CD4-positive, alpha-beta T cell treated with Interleukin-15 for 4 hours (primary cell): ENCODE measurements at regions not wholly inside any gene's neighbourhood (a gene's known extent, or its start where the extent isn't known, plus 50 kb on each side); places are given as distances from the start of the nearest gene placed in this dataset.

Source experiments
- DNase-seq: peaks from one replicate; pipeline ENCODE4 v3.0.0-alpha.2; 2020; ENCODE audit warnings: low spot score

DNA sequence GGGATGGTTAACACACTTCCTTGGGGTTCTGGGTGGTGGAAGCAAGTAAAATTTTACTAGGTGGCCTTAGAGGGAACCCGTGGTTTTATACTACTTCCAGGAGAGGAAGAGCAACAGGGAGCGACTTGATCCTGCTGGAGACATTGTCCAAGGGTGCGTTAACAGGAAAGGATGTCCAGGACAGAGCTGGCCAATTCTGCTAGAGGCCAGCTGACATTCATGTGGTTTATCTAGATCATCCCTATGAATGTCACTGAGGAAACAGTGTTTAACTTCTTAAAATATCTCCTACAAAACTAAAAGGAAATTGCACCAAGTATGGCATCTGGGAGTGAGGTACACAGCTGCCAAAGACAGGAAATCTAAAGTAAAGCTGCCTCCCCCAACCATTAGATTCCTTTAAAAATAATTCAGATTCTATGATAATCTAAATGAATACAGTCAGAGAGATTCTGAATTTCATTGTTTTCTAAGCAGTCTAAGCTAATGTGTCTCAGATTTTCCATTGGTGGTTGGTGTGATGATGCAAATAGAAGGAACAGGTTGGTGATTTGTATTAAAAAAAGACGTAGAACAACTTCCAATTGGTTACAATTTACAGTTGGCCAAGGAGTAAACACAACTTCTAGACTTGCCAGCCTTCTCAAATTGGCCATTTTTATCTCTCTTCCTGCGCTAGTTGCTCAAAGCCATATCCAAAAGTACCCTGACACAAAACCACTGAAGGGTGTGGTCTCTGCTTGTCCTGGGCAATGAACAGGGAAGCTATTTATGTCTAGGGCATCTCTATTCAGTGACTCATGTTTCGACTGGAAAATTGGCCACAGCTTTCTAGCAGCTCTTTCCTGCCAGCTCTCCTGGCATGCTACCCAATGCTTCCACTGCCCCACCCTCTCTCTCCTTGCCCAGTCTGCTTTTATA, 574.7 kb upstream of the MEF2C start:
- no peak for DNase-seq

DNA sequence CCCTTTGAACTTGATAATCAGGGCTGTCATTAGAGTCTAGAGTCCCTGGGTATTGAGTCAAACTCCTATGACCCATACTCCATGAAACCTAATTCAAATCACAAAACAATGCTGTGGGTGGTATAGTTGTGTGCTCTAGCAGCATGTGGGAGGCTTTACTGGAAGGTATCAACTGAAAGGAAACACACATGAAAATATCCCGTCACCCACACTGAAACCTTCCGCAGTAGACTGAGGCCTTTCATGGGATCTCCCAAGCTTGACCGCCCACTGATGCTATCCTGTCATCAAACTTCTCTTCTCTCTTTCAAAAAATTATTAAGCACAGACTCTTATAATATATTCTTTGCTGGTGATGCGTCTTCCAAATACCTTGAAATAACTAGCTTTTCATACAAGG, 569.1 kb upstream of the MEF2C start:
- no peak for DNase-seq

- no peak for DNase-seq
Measured at GRCh38 chr5:89451263-89451662, 568.3 kb upstream of the MEF2C start.

DNA sequence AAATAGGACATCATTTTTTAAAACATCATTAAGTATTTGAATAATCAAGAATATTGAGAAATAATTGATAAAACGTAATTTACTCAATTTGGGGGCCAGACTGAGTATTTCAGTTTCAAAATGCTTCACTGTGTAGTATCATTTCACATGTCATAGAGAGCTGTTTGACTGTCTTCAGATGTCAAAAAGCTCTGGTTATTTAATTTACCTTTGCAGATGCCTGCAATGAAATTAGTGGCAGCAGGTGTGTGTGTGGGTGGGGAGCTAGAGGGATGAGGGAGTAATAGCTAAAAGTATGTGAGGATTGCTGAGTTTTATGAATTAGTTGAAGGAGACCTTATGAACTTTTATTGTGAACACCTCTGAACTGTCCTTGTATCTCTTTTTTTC, 567.2 kb upstream of the MEF2C start:
- DNase-seq = no peak

DNA sequence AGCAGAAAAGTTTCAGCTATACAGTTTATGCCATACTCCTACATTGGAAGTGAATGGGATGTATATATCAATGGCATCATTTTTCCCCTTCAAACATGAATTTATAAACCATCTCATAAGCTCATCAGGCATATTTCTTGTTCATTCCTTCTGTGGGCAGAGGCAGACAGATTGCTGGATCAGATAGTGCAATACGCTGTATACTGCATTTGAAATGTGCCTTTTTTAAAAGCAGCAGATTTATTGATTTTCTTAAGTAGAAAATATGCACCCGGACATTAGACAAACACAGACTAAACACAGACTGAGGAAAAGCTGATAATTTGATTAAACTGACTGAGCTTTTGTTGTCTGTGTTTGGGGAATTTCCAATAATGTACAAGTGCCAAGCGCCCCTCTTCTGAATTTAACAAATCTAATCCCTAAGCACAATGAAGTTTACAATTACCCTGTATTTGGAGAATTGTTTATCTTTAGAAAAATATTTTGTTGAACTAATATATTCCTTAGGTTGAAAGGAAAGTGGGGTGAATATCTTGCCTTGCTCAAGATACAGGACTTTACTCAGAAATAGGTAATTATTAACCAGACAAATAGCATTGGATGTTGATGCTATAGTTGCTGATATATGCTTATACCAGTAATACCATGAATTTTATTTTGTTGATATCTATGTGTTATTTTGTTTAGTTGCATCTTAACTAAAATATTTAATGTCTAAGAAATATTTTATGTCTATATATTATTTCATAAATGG, 566.6 kb upstream of the MEF2C start:
- DNase-seq = no peak

- DNase-seq = no peak
Measured at GRCh38 chr5:89447027-89447426, 564.0 kb upstream of the MEF2C start.

GRCh38 chr5:89445106-89445745, 562.2 kb upstream of the MEF2C start:
- DNase-seq = no peak

DNA sequence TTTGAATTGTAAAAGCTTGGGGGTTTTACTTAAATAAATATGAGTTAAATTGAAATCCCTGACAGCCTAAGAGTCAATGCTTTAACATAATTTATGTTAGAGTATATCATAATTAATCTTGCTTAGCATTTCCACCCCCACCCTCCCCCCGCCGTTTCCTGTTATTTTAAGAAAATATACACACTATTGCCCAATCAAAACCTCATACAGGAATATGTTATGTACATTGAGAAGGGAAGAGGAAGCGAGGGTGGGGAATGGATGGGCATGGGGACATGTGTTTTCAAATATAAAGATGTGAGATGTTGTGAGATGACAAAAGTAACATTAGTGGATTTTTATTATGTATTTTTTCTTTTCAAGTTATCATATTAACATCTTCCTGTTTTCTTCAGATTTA, 561.1 kb upstream of the MEF2C start:
- no peak for DNase-seq

DNA sequence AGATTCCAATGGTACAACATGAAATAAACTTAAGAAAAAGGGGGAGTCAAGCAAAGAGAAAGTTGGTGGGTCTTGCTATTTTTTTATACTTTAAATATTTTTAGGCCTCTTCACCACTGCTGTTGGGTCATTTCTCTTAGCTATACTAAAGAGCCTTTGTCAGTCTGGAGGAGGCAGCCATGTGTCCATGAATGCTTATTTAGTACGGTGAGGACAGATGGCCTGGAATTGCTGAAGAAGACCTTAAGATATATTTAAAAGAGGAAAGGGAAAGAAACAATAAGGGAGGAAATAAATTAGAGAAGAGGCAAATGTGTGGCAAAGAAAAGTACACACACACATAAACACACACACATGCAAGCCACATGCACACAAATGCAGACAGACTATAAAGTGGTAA, 560.5 kb upstream of the MEF2C start:
- DNase-seq = no peak

DNA sequence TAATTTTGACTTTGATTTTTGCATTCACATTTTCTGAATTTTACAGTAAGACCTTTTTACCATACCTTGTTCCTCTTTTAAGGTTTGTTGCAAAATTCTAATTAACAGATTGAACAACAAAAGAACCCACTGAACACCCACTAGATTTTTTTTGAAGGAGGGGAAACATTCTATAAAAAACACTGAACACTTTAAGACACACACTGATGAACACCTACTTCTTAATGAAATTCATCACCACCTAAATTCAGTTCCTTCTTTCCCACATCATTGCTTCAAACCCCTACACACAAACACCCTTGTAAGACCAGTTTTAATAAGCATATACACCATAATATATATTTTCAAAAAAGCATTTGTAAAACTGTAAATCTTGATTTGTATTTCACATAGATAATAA, 559.0 kb upstream of the MEF2C start:
- no peak for DNase-seq

DNA sequence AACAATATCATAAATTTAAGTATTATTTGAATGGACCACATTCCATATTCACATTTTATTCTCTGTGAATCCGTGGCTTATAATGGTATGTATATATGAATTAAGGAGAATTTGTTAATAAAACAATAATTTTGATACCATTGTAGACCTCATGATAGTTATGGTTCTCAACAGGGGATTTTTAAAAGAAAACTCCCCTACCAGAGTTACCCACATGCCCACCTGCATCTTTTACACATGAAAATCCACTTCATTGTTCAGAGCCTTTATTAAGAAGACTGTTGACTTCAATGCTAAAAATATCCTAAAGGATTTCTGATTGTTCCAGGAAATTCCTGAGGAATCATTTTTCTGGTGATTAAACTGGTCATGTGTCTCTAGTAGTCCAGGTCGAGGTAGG, 557.7 kb upstream of the MEF2C start:
- DNase-seq = no peak

- no peak for DNase-seq
Measured at GRCh38 chr5:89437450-89438435, 554.8 kb upstream of the MEF2C start.

GRCh38 chr5:89436464-89436863, 553.5 kb upstream of the MEF2C start:
- DNase-seq = no peak

DNA sequence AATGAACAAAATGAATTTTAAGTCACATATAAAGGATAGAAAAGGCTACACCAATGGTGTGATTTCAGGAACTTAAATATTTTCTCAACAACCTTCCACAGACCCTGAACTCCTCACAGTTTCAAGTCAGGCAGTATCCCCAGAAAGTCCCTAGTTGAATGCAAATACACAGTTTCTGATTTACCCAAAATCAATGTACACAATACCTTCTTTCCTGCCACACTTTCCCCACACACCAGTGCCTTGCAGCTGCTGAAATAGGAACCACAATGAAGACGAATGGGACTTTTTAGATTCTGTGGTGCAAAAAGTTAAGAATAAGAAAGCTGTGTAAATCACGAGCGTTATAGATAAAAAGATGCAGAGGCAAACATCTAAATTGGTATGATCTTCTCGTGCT, 552.4 kb upstream of the MEF2C start:
- no peak for DNase-seq

- DNase-seq = no peak
Measured at GRCh38 chr5:89428624-89429023, 545.6 kb upstream of the MEF2C start.

DNA sequence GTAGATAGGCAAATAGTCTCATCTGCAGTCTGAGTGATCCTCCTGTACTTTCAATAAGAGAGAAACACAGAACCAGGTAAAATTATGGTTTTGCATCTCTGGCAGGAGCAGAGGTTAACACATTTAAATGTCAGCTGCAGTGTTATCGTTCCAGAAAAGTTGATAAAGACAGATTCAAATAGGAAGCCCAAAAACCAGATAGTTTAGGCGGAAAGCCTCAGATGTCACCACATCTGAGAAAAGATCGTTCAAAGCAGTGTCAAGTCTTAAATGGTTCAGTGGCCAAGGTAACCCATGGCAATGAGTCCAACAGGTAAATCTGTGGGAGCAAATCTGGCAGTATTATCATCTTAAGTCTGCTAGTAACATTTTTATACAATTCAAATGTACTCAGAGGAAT, 542.1 kb upstream of the MEF2C start:
- DNase-seq = no peak

GRCh38 chr5:89421035-89421434, 538.1 kb upstream of the MEF2C start:
- no peak for DNase-seq

DNA sequence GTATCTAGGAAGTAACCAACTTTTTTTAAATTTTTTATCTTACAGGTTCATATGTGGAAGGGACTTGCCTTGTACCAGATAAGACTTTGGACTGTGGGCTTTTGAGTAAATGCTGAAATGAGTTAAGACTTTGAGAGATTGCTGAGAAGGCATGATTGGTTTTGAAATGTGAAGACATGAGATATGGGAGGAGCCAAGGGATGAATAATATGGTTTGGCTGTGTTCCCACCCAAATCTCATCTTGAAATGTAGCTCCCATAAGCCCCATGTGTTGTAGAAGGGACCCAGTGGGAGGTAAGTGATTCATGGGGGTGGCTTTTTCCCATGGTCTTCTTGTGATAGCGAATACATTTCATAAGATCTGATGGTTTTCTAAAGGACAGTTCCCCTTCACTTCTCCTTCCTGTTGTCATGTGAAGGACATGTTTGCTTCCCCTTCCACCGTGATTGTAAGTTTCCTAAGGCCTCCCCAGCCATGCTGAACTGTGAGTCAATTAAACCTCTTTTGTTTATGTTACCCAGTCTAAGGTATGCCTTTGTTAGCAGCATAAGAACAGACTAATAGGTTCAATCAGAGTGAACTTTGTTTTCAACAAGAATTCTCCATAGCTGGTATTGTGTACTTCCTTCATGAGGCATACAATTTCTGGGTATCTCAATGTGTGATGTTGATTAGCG, 535.6 kb upstream of the MEF2C start:
- DNase-seq = no peak

GRCh38 chr5:89417990-89418389, 535.0 kb upstream of the MEF2C start:
- DNase-seq = no peak

DNA sequence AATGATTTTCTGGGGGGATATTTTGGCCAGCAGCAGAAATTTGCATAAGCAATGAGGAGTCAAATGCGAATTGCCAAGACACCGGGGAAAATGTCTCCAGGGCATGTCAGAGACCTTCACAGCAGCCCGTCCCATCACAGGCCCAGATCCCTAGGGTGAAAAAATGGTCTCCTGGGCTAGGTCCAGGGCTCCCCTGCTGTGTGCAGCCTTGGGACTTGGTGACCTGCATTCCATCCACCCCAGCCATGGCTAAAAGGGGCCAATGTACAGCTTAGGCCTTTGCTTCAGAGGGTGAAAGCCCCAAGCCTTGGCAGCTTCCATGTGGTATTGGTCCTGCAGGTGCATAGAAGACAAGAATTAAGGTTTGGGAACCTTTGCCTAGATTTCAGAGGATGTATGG, 534.5 kb upstream of the MEF2C start:
- DNase-seq = no peak

DNA sequence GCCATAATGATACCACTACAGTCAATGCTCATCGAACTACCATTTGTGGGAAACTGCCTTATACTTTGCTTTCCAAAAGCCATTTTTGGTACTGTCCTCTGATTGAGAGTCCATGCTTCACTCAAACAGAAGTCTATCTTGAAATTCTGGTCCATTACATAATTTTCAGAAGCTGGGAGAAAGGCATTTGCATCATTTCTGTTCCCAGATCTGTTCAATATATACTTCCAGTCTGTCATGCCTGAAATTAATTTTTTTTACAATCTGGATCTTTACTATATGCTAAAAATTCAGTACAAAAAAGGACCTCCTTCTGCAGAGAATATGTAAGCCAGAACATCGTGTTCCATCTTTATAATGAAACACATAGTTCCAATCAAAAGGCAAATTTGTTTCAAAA, 528.9 kb upstream of the MEF2C start:
- no peak for DNase-seq
